Activated naive CD8-positive, alpha-beta T cell (primary cell): ENCODE measurements at regions not wholly inside any gene's neighbourhood (a gene's known extent, or its start where the extent isn't known, plus 50 kb on each side); places are given as distances from the start of the nearest gene placed in this dataset.
"Not testable (repeated sequence)": the region's sequence is repeated elsewhere in the genome, so short reads cannot be mapped to it uniquely, and the experiment has no call there.

Source experiments
- H3K27ac Mint-ChIP-seq: one replicate; pipeline ENCODE4 v1.8.0; 2021; ENCODE audit warnings: mixed read lengths
- H3K27me3 Mint-ChIP-seq: one replicate; pipeline ENCODE4 v1.8.0; 2021; ENCODE audit warnings: mixed read lengths
- H3K36me3 Mint-ChIP-seq: one replicate; pipeline ENCODE4 v1.8.0; 2021; ENCODE audit warnings: mixed read lengths
- H3K4me1 Mint-ChIP-seq: one replicate; pipeline ENCODE4 v1.8.0; 2021; ENCODE audit warnings: low read depth, mixed read lengths
- H3K4me3 Mint-ChIP-seq: one replicate; pipeline ENCODE4 v1.8.0; 2021; ENCODE audit warnings: mild to moderate bottlenecking, mixed read lengths
- H3K9me3 Mint-ChIP-seq: one replicate; pipeline ENCODE4 v1.8.0; 2021; ENCODE audit warnings: low read depth, mixed read lengths

DNA sequence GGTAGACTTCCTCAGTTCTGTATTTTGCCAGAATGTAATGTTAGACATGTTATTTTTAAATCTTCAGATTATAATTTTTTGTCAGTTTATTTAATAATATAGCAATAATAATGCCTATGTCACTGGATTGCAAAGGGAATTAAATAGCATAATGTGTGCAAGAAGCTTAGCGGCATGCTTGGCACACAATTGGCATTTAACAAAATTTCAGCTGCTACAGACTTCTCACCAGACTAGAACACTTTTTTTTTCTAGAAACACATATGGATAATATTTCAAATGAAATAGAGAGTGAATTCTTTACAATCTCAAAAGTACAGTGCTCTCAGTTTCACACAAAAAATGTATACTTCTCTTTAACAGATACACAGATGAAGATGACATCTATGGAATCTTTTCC is 757.4 kb downstream of the CDH11 start:
- Mint-ChIP-seq H3K9me3 (peaks cover 13% of the 10 kb centered on the region), H3K27me3 (no peaks in the 10 kb centered on the region), H3K4me1 (no peaks in the 10 kb centered on the region), H3K27ac (no peak overlapping the region), H3K4me3 (no peak overlapping the region), H3K36me3 (no peaks in the 10 kb centered on the region)

DNA sequence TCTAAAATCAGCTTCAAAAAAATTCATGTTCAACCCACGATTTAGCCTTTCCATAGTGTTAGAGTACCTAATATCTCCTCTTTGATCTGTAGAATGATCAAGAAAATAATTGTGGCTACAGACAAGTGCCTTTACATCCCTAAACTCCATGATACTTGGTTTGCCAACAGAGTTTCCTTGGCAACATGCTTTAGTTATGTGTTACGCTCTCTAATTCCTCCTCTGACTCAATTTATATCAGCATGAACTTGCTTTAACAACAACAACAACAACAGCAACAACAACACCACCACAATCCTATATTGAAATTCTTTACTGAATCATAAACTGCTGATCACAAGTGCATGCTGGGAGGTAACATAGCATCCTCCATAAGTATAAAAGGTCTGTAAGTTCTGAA is 757.8 kb downstream of the CDH11 start:
- Mint-ChIP-seq H3K36me3 (no peaks in the 10 kb centered on the region), H3K9me3 (peaks cover 13% of the 10 kb centered on the region), H3K27me3 (no peaks in the 10 kb centered on the region), H3K4me3 (no peak overlapping the region), H3K27ac (no peak overlapping the region), H3K4me1 (no peaks in the 10 kb centered on the region)

- H3K9me3 Mint-ChIP-seq = peaks cover 13% of the 10 kb centered on the region
- H3K4me1 Mint-ChIP-seq = no peaks in the 10 kb centered on the region
- H3K4me3 Mint-ChIP-seq = no peak overlapping the region
- no peaks in the 10 kb centered on the region for H3K27me3 Mint-ChIP-seq
- H3K36me3 Mint-ChIP-seq = no peaks in the 10 kb centered on the region
- no peak overlapping the region for H3K27ac Mint-ChIP-seq
Measured at GRCh38 chr16:64363039-64363438, 758.8 kb downstream of the CDH11 start.

GRCh38 chr16:64362193-64362592 is 759.7 kb downstream of the CDH11 start:
- peaks cover 13% of the 10 kb centered on the region for H3K9me3 Mint-ChIP-seq
- H3K36me3 Mint-ChIP-seq = no peaks in the 10 kb centered on the region
- no peaks in the 10 kb centered on the region for H3K27me3 Mint-ChIP-seq
- no peak overlapping the region for H3K27ac Mint-ChIP-seq
- H3K4me3 Mint-ChIP-seq = no peak overlapping the region
- no peaks in the 10 kb centered on the region for H3K4me1 Mint-ChIP-seq

GRCh38 chr16:64361753-64362152 is 760.1 kb downstream of the CDH11 start:
- Mint-ChIP-seq H3K27ac (no peak overlapping the region), H3K36me3 (no peaks in the 10 kb centered on the region), H3K27me3 (no peaks in the 10 kb centered on the region), H3K9me3 (peaks cover 13% of the 10 kb centered on the region), H3K4me3 (no peak overlapping the region), H3K4me1 (no peaks in the 10 kb centered on the region)

GRCh38 chr16:64358291-64358690 is 763.6 kb downstream of the CDH11 start:
- H3K27ac Mint-ChIP-seq = no peak overlapping the region

DNA sequence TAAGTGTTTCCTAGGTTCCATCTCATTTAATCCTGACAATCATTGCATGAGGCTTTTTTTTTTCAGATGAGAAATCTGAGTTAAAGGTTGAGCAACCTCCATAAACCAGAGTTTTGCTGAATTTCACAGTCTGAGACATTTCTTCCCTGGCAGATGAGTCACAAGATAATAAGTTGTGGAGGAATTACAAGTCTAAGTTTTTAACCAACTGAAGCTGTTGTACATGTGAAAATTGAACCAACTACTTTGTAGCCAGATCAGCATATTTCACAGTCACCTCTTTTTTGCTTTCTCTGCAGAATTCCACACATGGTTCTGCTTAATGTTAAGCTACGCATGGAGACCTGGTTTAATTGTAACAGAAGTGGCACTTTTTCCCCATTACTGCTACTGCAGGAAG is 765.6 kb downstream of the CDH11 start:
- H3K36me3 Mint-ChIP-seq = no peaks in the 10 kb centered on the region
- H3K9me3 Mint-ChIP-seq = peaks cover 9% of the 10 kb centered on the region
- H3K4me1 Mint-ChIP-seq = no peaks in the 10 kb centered on the region
- no peaks in the 10 kb centered on the region for H3K27me3 Mint-ChIP-seq
- no peak overlapping the region for H3K27ac Mint-ChIP-seq
- H3K4me3 Mint-ChIP-seq = no peak overlapping the region

More at GRCh38 chr16:64358291-64358690, 763.6 kb downstream of the CDH11 start:
- Mint-ChIP-seq H3K4me1 (no peaks in the 10 kb centered on the region), H3K36me3 (no peaks in the 10 kb centered on the region), H3K4me3 (no peak overlapping the region), H3K9me3 (peaks cover 6% of the 10 kb centered on the region), H3K27me3 (no peaks in the 10 kb centered on the region)

- H3K27ac Mint-ChIP-seq = no peak overlapping the region
- no peak overlapping the region for H3K4me3 Mint-ChIP-seq
- H3K27me3 Mint-ChIP-seq = no peaks in the 10 kb centered on the region
- peaks cover 13% of the 10 kb centered on the region for H3K9me3 Mint-ChIP-seq
- no peaks in the 10 kb centered on the region for H3K36me3 Mint-ChIP-seq
- no peaks in the 10 kb centered on the region for H3K4me1 Mint-ChIP-seq
Measured at GRCh38 chr16:64352246-64352645, 769.6 kb downstream of the CDH11 start.

DNA sequence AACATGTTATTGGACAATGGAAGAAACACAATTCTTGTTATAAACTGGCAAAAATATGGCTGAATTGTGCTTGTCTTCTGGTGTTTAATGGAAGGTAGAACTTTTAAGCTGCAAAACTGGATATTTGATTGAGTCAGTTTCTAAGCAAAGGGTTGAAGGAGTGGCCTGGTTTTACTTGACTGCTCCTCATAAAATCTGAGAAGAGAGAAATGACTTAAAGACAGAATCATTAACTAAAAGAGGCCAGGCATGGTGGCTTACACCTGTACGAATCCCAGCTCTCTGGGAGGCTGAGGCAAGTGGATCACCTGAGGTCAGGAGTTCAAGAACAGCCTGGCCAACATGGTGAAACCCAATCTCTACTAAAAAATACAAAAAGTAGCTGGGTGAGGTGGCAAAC is 770.7 kb downstream of the CDH11 start:
- Mint-ChIP-seq H3K27me3 (no peaks in the 10 kb centered on the region), H3K4me1 (no peaks in the 10 kb centered on the region), H3K9me3 (peaks cover 9% of the 10 kb centered on the region), H3K27ac (no peak overlapping the region), H3K4me3 (no peak overlapping the region), H3K36me3 (no peaks in the 10 kb centered on the region)

DNA sequence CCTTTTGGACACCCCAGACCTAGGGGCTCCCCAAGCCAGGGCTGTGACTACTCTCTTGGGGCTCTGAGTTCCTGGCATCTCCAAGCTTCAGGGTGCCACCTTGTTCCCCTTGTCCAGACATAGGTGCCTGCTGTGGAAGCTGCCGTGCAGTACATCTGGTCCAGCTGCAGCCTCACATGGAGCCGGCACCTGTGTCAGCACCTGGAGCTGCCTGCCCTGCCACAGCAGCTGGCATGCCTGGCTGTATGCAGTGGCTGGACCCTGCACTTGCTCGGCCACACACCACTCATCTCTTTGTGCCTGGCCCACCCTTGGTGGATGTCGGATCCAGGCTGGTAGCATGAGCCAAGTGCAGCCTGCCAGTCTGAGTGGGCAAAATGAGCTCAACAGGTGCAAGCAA is 775.8 kb downstream of the CDH11 start:
- Mint-ChIP-seq H3K4me3 (no peak overlapping the region), H3K27ac (no peak overlapping the region), H3K9me3 (peaks cover 4% of the 10 kb centered on the region), H3K4me1 (no peaks in the 10 kb centered on the region), H3K36me3 (no peaks in the 10 kb centered on the region), H3K27me3 (no peaks in the 10 kb centered on the region)

DNA sequence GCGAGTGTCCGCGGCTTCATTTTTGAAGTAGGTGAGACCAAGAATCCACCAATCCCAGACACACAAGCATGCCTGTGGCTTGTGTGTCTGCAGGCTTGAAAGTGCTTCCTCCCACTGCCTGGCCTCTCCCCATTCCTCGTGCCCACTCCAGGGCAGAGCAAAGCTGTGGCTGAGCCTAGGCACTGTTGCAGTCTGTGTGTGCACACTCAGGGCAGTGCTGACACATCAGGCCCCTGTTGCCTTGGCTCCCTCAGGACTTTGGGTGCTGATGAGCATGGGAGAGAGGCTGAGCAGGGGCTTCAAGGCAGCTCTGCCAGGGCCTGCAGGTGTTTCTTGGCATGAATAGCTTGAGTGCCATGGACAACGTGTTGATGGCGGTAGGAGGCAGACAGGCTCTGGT is 776.7 kb downstream of the CDH11 start:
- H3K27me3 Mint-ChIP-seq = no peaks in the 10 kb centered on the region
- H3K4me1 Mint-ChIP-seq = no peaks in the 10 kb centered on the region
- no peak overlapping the region for H3K27ac Mint-ChIP-seq
- H3K9me3 Mint-ChIP-seq = peaks cover 4% of the 10 kb centered on the region
- H3K36me3 Mint-ChIP-seq = no peaks in the 10 kb centered on the region
- no peak overlapping the region for H3K4me3 Mint-ChIP-seq

GRCh38 chr16:64343820-64344443 is 777.9 kb downstream of the CDH11 start:
- not testable (repeated sequence) for H3K9me3 Mint-ChIP-seq, H3K4me3 Mint-ChIP-seq, H3K36me3 Mint-ChIP-seq, H3K4me1 Mint-ChIP-seq, H3K27me3 Mint-ChIP-seq, H3K27ac Mint-ChIP-seq

GRCh38 chr16:64343061-64343819 is 778.6 kb downstream of the CDH11 start:
- peaks cover 4% of the 10 kb centered on the region for H3K9me3 Mint-ChIP-seq
- H3K36me3 Mint-ChIP-seq = no peaks in the 10 kb centered on the region
- H3K4me1 Mint-ChIP-seq = no peaks in the 10 kb centered on the region
- H3K4me3 Mint-ChIP-seq = no peak overlapping the region
- H3K27ac Mint-ChIP-seq = no peak overlapping the region
- no peaks in the 10 kb centered on the region for H3K27me3 Mint-ChIP-seq

DNA sequence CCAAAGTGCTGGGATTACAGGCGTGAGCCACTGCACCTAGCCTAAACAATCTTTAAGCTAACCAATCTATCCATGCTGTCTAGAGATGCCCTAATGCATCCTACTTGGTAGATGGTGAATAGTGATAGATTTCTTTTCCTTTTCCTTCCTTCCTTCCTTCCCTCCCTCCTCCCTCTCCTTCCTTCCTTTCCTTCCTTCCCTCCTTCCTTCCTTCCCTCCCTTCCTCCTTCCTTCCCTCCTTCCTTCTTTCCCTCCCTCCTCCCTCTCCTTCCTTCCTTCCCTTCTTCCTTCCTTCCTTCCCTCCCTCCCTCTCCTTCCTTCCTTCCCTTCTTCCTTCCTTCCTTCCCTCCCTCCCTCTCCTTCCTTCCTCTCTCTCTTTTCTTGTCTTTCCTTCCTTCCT is 780.5 kb downstream of the CDH11 start:
- H3K4me3 Mint-ChIP-seq, H3K27ac Mint-ChIP-seq, H3K9me3 Mint-ChIP-seq, H3K27me3 Mint-ChIP-seq, H3K36me3 Mint-ChIP-seq, H3K4me1 Mint-ChIP-seq: not testable (repeated sequence)

GRCh38 chr16:64339052-64339770 is 782.7 kb downstream of the CDH11 start:
- no peak overlapping the region for H3K4me3 Mint-ChIP-seq
- no peaks in the 10 kb centered on the region for H3K36me3 Mint-ChIP-seq
- no peaks in the 10 kb centered on the region for H3K4me1 Mint-ChIP-seq
- no peak overlapping the region for H3K27ac Mint-ChIP-seq
- no peaks in the 10 kb centered on the region for H3K27me3 Mint-ChIP-seq
- H3K9me3 Mint-ChIP-seq = no peaks in the 10 kb centered on the region
